ENCODE measurements at regions not wholly inside any gene's neighbourhood (a gene's known extent, or its start where the extent isn't known, plus 50 kb on each side); places are given as distances from the start of the nearest gene placed in this dataset.

DNA sequence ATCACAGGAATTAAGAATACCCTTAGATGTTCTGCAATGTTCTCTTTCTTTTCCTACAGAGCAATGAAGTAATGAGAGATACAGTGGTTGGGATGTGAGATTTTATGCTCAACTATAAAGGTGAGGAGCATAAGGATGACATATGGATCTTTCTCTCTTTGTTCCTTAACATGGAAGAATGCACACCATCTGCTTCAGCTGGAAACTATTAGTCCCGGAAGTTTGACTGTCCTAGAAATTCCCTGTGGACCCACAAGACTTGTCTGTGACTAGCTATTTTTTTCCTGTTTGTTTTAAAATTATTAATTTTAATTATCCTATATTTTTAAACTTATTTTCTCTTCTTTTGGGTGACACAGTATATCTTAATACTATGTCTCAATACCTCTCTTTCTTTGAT lies 80.2 kb downstream of the DKK1 start:
- TF ChIP-seq EZH2 (IDR thresholded peaks at IDR 0.05): no peak
- no peak for TF ChIP-seq POLR2AphosphoS5 (IDR thresholded peaks at IDR 0.05; ENCODE audit: borderline replicate concordance, low read depth, low read length)
- TF ChIP-seq FOXP2 (optimal IDR thresholded peaks at IDR 0.05; ENCODE audit: control extremely low read depth, extremely low read length, insufficient read depth): no peak
